CD8-positive, alpha-beta memory T cell (primary cell): ENCODE measurements at regions not wholly inside any gene's neighbourhood (a gene's known extent, or its start where the extent isn't known, plus 50 kb on each side); places are given as distances from the start of the nearest gene placed in this dataset.
"Not testable (repeated sequence)": the region's sequence is repeated elsewhere in the genome, so short reads cannot be mapped to it uniquely, and the experiment has no call there.

ENCODE experiments used
- CTCF ChIA-PET: fragments of 350-600 bp; sonication (Branson Sonifier 250); formaldehyde crosslinking; loops from one replicate; lab custom pipeline; 2021; ENCODE audit warnings: antibody characterized with exemption; lab: Charles Lee
- POLR2A ChIA-PET: fragments of 350-600 bp; sonication (Branson Sonifier 250); formaldehyde crosslinking; loops from one replicate; lab custom pipeline; 2021; ENCODE audit warnings: antibody characterized with exemption; lab: Charles Lee
- DNase-seq, 5 donors: peaks; one replicate each; pipeline versions ENCODE4 v3.0.0 to v3.0.0-alpha.2; 2020 to 2022; ENCODE audit warnings: mixed read lengths in 1 of 5
- H3K27ac ChIP-seq: one replicate; pipeline ENCODE4 v1.7.0; 2013; ENCODE audit warnings: low read depth, mild to moderate bottlenecking, low read length, moderate library complexity
- H3K27me3 ChIP-seq: 2 replicates; pipeline ENCODE4 v1.7.0; 2013; ENCODE audit warnings: low read length, mild to moderate bottlenecking; ENCODE audit not compliant: insufficient read depth, poor library complexity, severe bottlenecking
- H3K36me3 ChIP-seq: 2 replicates; pipeline ENCODE4 v1.7.0; 2013; ENCODE audit warnings: mild to moderate bottlenecking, low read length, moderate library complexity; ENCODE audit not compliant: insufficient read depth
- H3K4me1 ChIP-seq: 2 replicates; pipeline ENCODE4 v1.7.0; 2013; ENCODE audit warnings: mild to moderate bottlenecking, low read length, moderate library complexity; ENCODE audit not compliant: insufficient read depth
- H3K4me3 ChIP-seq: 2 replicates; pipeline ENCODE4 v1.7.0; 2013; ENCODE audit warnings: mild to moderate bottlenecking, low read length
- H3K9me3 ChIP-seq: 2 replicates; pipeline ENCODE4 v1.7.0; 2013; ENCODE audit warnings: mild to moderate bottlenecking, low read length
- H3K27ac Mint-ChIP-seq, 8 donors: one replicate each; pipeline ENCODE4 v1.8.0; 2020 to 2021; ENCODE audit warnings: mixed read lengths in 8 of 8, mild to moderate bottlenecking in 6 of 8, inconsistent platforms in 3 of 8, moderate library complexity in 3 of 8
- H3K27me3 Mint-ChIP-seq, 2 donors: one replicate each; pipeline ENCODE4 v1.8.0; 2020 to 2021; ENCODE audit warnings: mixed read lengths in 2 of 2, mild to moderate bottlenecking in 1 of 2, moderate library complexity in 1 of 2
- H3K36me3 Mint-ChIP-seq, 3 donors: one replicate each; pipeline ENCODE4 v1.8.0; 2020 to 2021; ENCODE audit warnings: mixed read lengths in 3 of 3, inconsistent platforms in 1 of 3, mild to moderate bottlenecking in 1 of 3
- H3K4me1 Mint-ChIP-seq, 3 donors: one replicate each; pipeline ENCODE4 v1.8.0; 2020 to 2021; ENCODE audit warnings: mixed read lengths in 3 of 3, inconsistent platforms in 1 of 3, mild to moderate bottlenecking in 1 of 3
- H3K4me3 Mint-ChIP-seq, 7 donors: one replicate each; pipeline ENCODE4 v1.8.0; 2020 to 2021; ENCODE audit warnings: mixed read lengths in 7 of 7, mild to moderate bottlenecking in 6 of 7, moderate library complexity in 4 of 7, inconsistent platforms in 2 of 7
- H3K9me3 Mint-ChIP-seq, 5 donors: one replicate each; pipeline ENCODE4 v1.8.0; 2020 to 2022; ENCODE audit warnings: mixed read lengths in 5 of 5, mild to moderate bottlenecking in 3 of 5, moderate library complexity in 2 of 5, inconsistent platforms in 1 of 5

- Mint-ChIP-seq H3K27ac (no peak overlapping the region), H3K27me3 (peaks cover 4 to 15% of the 10 kb centered on the region in 2 donors), H3K4me1 (no peaks in the 10 kb centered on the region), H3K36me3 (peaks cover 0 to 6% (median 0%) of the 10 kb centered on the region in 3 donors), H3K9me3 (no peaks in the 10 kb centered on the region), H3K4me3 (no peak overlapping the region)
- H3K4me3 ChIP-seq = no peak overlapping the region
- no peaks in the 10 kb centered on the region for H3K4me1 ChIP-seq
- no peak for DNase-seq
- no peaks in the 10 kb centered on the region for H3K36me3 ChIP-seq
- ChIA-PET CTCF (no interaction called here), POLR2A (no interaction called here)
- H3K9me3 ChIP-seq = no peaks in the 10 kb centered on the region
- H3K27ac ChIP-seq = no peak overlapping the region
- H3K27me3 ChIP-seq = no peaks in the 10 kb centered on the region
These were observed 124.8 kb downstream of the CD164 start for GRCh38 chr6:109257494-109257893.

- Histone ChIP-seq H3K27me3 (no peaks in the 10 kb centered on the region), H3K4me3 (no peak overlapping the region), H3K36me3 (no peaks in the 10 kb centered on the region), H3K27ac (no peak overlapping the region), H3K9me3 (no peaks in the 10 kb centered on the region), H3K4me1 (no peaks in the 10 kb centered on the region)
- DNase-seq = no peak
- Mint-ChIP-seq H3K36me3 (peaks cover 0 to 11% (median 0%) of the 10 kb centered on the region in 3 donors), H3K4me1 (no peaks in the 10 kb centered on the region), H3K27ac (no peak overlapping the region), H3K27me3 (peaks cover 6 to 22% of the 10 kb centered on the region in 2 donors), H3K4me3 (no peak overlapping the region), H3K9me3 (peaks cover 0 to 1% (median 0%) of the 10 kb centered on the region in 5 donors)
- ChIA-PET POLR2A (no interaction called here), CTCF (no interaction called here)
These were observed 126.2 kb downstream of the CD164 start for GRCh38 chr6:109255946-109256640.

GRCh38 chr6:109255087-109255486 is 127.2 kb downstream of the CD164 start:
- Histone ChIP-seq H3K27me3 (no peaks in the 10 kb centered on the region), H3K27ac (no peak overlapping the region), H3K4me3 (no peak overlapping the region), H3K9me3 (no peaks in the 10 kb centered on the region), H3K4me1 (no peaks in the 10 kb centered on the region), H3K36me3 (no peaks in the 10 kb centered on the region)
- H3K4me1 Mint-ChIP-seq = no peaks in the 10 kb centered on the region
- CTCF ChIA-PET = no interaction called here
- POLR2A ChIA-PET = no interaction called here
- no peak overlapping the region for H3K27ac Mint-ChIP-seq
- H3K36me3 Mint-ChIP-seq = peaks cover 0 to 11% (median 0%) of the 10 kb centered on the region in 3 donors
- H3K27me3 Mint-ChIP-seq = peaks cover 6 to 18% of the 10 kb centered on the region in 2 donors
- H3K4me3 Mint-ChIP-seq = no peak overlapping the region
- DNase-seq = no peak
- H3K9me3 Mint-ChIP-seq = peaks cover 0 to 1% (median 0%) of the 10 kb centered on the region in 5 donors

GRCh38 chr6:109253366-109253765 is 128.9 kb downstream of the CD164 start:
- H3K36me3 ChIP-seq = no peaks in the 10 kb centered on the region
- ChIA-PET POLR2A (no interaction called here), CTCF (no interaction called here)
- Mint-ChIP-seq H3K36me3 (peaks cover 0 to 11% (median 0%) of the 10 kb centered on the region in 3 donors), H3K4me3 (no peak overlapping the region), H3K4me1 (no peaks in the 10 kb centered on the region), H3K27ac (no peak overlapping the region), H3K27me3 (peaks cover 6 to 18% of the 10 kb centered on the region in 2 donors), H3K9me3 (peaks cover 0 to 1% (median 0%) of the 10 kb centered on the region in 5 donors)
- no peaks in the 10 kb centered on the region for H3K27me3 ChIP-seq
- H3K27ac ChIP-seq = no peak overlapping the region
- DNase-seq = no peak
- no peaks in the 10 kb centered on the region for H3K4me1 ChIP-seq
- H3K4me3 ChIP-seq = no peak overlapping the region
- H3K9me3 ChIP-seq = no peaks in the 10 kb centered on the region

GRCh38 chr6:109252261-109253041 is 129.8 kb downstream of the CD164 start:
- Mint-ChIP-seq H3K4me3 (no peak overlapping the region), H3K36me3 (peaks cover 0 to 11% (median 0%) of the 10 kb centered on the region in 3 donors), H3K27me3 (peaks cover 6 to 18% of the 10 kb centered on the region in 2 donors), H3K9me3 (peaks cover 0 to 1% (median 0%) of the 10 kb centered on the region in 5 donors), H3K4me1 (no peaks in the 10 kb centered on the region), H3K27ac (no peak overlapping the region)
- Histone ChIP-seq H3K36me3 (no peaks in the 10 kb centered on the region), H3K4me1 (no peaks in the 10 kb centered on the region), H3K27ac (no peak overlapping the region), H3K4me3 (no peak overlapping the region), H3K9me3 (no peaks in the 10 kb centered on the region), H3K27me3 (no peaks in the 10 kb centered on the region)
- ChIA-PET POLR2A (no interaction called here), CTCF (no interaction called here)
- no peak for DNase-seq

- ChIA-PET CTCF (no interaction called here), POLR2A (no interaction called here)
- Mint-ChIP-seq H3K27me3 (peaks cover 6 to 18% of the 10 kb centered on the region in 2 donors), H3K27ac (no peak overlapping the region), H3K4me3 (no peak overlapping the region), H3K36me3 (peaks cover 0 to 11% (median 0%) of the 10 kb centered on the region in 3 donors), H3K4me1 (no peaks in the 10 kb centered on the region), H3K9me3 (peaks cover 0 to 1% (median 0%) of the 10 kb centered on the region in 5 donors)
- Histone ChIP-seq H3K36me3 (no peaks in the 10 kb centered on the region), H3K27ac (no peak overlapping the region), H3K4me3 (no peak overlapping the region), H3K27me3 (no peaks in the 10 kb centered on the region), H3K9me3 (no peaks in the 10 kb centered on the region), H3K4me1 (no peaks in the 10 kb centered on the region)
- no peak for DNase-seq
These were observed 130.4 kb downstream of the CD164 start for GRCh38 chr6:109251839-109252238.

GRCh38 chr6:109250544-109251156 is 131.6 kb downstream of the CD164 start:
- H3K27me3 ChIP-seq, H3K9me3 ChIP-seq, H3K4me3 Mint-ChIP-seq, DNase-seq, CTCF ChIA-PET, POLR2A ChIA-PET, H3K36me3 ChIP-seq, H3K4me1 ChIP-seq, H3K9me3 Mint-ChIP-seq, H3K27ac ChIP-seq, H3K4me1 Mint-ChIP-seq, H3K4me3 ChIP-seq, H3K27ac Mint-ChIP-seq: not testable (repeated sequence)
- H3K36me3 Mint-ChIP-seq = peaks cover 0 to 11% (median 0%) of the 10 kb centered on the region in 3 donors
- peaks cover 6 to 18% of the 10 kb centered on the region in 2 donors for H3K27me3 Mint-ChIP-seq
